ENCODE measurements at regions not wholly inside any gene's neighbourhood (a gene's known extent, or its start where the extent isn't known, plus 50 kb on each side); places are given as distances from the start of the nearest gene placed in this dataset.

DNA sequence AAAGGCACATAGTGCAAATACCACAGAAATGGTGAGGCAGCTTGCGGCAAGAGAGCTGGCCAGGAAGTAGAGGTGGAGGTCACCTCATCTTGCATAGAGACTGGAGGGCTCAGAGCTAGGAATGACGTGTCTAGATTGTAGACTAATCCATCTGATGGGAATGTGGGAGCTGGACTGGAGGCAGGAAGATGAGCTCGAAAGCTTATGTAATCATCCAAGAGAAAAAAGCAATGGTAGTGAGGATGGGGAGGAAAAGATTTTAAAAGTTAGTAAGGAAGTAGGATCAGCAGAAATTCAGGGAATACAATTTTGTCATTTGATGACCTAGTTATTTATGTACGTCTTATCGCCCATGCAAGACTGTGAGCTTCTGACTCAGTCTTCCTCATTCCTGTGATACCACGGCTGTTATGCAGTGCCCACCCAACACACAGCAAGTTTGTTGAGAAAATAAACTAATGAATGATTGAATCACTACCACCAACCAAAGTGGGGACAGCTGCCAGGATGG is 123.9 kb downstream of the RRAGC start:
- TF ChIP-seq CTCF (IDR thresholded peaks at IDR 0.05; ENCODE audit: insufficient read depth, low read length, poor library complexity, severe bottlenecking) = no peak
- no peak for TF ChIP-seq EZH2phosphoT487 (conservative IDR thresholded peaks at IDR 0.05; ENCODE audit: low read length)
